ENCODE measurements at regions not wholly inside any gene's neighbourhood (a gene's known extent, or its start where the extent isn't known, plus 50 kb on each side); places are given as distances from the start of the nearest gene placed in this dataset.

DNA sequence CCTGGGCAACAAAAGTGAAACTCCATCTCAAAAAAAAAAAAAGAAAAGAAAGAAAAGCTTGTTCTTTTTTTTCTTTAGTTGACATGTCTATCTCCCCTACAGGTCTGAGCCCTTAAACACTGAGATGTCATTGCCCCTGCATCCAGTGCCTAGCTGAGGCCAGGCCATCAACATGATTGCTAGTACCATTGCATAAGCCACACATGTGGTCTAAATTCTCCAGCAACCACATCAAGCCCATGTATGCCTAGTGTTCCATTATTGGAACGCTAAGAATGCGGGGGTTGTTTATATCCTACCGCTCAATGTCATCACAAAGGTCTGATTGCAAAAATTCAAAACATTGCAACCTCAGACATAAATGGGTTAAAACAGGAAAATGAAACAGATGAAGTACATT, 62.7 kb downstream of the NPTX2 start:
- H3K4me2 ChIP-seq (ENCODE audit: low read depth, low read length): no peak overlapping the region
- H3K4me3 ChIP-seq (ENCODE audit: low read length): no peak overlapping the region
- no peaks in the 10 kb centered on the region for H4K20me1 ChIP-seq (ENCODE audit: insufficient read depth, low read length)
- no peaks in the 10 kb centered on the region for H3K36me3 ChIP-seq (replicated peaks; ENCODE audit: insufficient read depth, low read length)
- H3F3A ChIP-seq (ENCODE audit: insufficient read depth, low read length): no peaks in the 10 kb centered on the region
- H3K9me3 ChIP-seq (replicated peaks; ENCODE audit: insufficient read depth, low read length): no peaks in the 10 kb centered on the region
- no peaks in the 10 kb centered on the region for H3K4me1 ChIP-seq (ENCODE audit: low read length)
- H3K9me2 ChIP-seq (replicated peaks; ENCODE audit: insufficient read depth, low read length): no peaks in the 10 kb centered on the region
- no peak overlapping the region for H2AFZ ChIP-seq (ENCODE audit: low read length)
- H3K79me2 ChIP-seq (ENCODE audit: low read length): no peaks in the 10 kb centered on the region
- H3K27ac ChIP-seq (ENCODE audit: low read length): no peak overlapping the region
- no peak for TF ChIP-seq EZH2 (optimal IDR thresholded peaks at IDR 0.05; ENCODE audit: low read depth, low read length)
- peaks cover 5% of the 10 kb centered on the region; the same call in 1 of the 2 replicates for H3K27me3 ChIP-seq (replicated peaks; ENCODE audit: insufficient read depth, low read length)
- DNase-seq: no peak
- no peak overlapping the region for H3K9ac ChIP-seq (ENCODE audit: low read length)

DNA sequence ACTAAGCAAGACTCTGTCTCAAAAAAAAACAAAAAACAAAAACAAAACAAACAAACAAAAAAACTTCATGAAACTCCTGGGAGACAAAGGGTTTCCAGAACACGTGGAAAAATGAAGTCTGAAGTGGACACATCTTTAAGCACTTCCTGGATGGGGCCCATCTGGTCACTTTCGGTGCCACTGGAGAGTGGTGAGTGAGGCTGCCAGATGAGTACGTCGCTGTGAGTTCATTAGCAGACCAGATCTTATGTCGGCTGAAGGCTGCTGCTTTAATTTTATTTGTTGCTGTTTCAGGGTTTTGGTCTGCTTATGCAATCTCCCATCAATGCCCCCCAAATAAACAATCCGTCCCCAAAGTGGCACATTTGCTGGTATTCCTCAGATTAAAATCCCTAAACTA, 64.4 kb downstream of the NPTX2 start:
- peak overlapping the region; percentile 17; the same call in 1 of the 2 replicates for H3K27ac ChIP-seq (ENCODE audit: low read length)

DNA sequence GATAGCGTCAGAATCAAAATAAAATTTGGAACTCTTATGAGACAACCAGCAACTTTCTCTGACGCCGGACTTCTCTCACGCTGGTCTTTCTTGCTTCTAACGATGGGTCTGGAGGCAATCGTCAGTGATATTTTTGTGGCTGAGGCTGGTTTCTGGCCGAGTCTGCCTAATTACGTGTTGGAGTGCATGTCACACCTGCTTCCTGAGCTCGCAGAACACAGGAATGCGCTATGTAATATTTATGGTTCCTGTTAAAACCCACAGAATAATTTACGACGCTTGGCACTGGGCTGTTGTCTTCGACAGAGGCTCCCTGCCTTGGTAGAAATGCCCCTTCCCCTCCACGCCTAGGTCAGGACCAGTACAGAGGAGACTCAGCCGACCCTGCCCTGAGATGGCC, 64.9 kb downstream of the NPTX2 start:
- peak; percentile 46 for DNase-seq

More for the DNA sequence above, 64.4 kb downstream of the NPTX2 start:
- H3K9me2 ChIP-seq (replicated peaks; ENCODE audit: insufficient read depth, low read length): no peaks in the 10 kb centered on the region
- H3K4me2 ChIP-seq (ENCODE audit: low read depth, low read length): no peak overlapping the region
- H3K9ac ChIP-seq (ENCODE audit: low read length): no peak overlapping the region
- H4K20me1 ChIP-seq (ENCODE audit: insufficient read depth, low read length): no peaks in the 10 kb centered on the region
- peaks cover 5% of the 10 kb centered on the region; the same call in 1 of the 2 replicates for H3K27me3 ChIP-seq (replicated peaks; ENCODE audit: insufficient read depth, low read length)
- no peaks in the 10 kb centered on the region for H3K4me1 ChIP-seq (ENCODE audit: low read length)
- no peak overlapping the region for H3K4me3 ChIP-seq (ENCODE audit: low read length)
- no peak overlapping the region for H2AFZ ChIP-seq (ENCODE audit: low read length)
- H3K79me2 ChIP-seq (ENCODE audit: low read length): no peaks in the 10 kb centered on the region
- H3K36me3 ChIP-seq (replicated peaks; ENCODE audit: insufficient read depth, low read length): no peaks in the 10 kb centered on the region
- H3F3A ChIP-seq (ENCODE audit: insufficient read depth, low read length): no peaks in the 10 kb centered on the region
- no peak for DNase-seq
- H3K9me3 ChIP-seq (replicated peaks; ENCODE audit: insufficient read depth, low read length): no peaks in the 10 kb centered on the region
- TF ChIP-seq EZH2 (optimal IDR thresholded peaks at IDR 0.05; ENCODE audit: low read depth, low read length) (no peak), EZH2phosphoT487 (IDR thresholded peaks at IDR 0.05; ENCODE audit: low read length) (no peak)
- TF ChIP-seq, protein P1, sequence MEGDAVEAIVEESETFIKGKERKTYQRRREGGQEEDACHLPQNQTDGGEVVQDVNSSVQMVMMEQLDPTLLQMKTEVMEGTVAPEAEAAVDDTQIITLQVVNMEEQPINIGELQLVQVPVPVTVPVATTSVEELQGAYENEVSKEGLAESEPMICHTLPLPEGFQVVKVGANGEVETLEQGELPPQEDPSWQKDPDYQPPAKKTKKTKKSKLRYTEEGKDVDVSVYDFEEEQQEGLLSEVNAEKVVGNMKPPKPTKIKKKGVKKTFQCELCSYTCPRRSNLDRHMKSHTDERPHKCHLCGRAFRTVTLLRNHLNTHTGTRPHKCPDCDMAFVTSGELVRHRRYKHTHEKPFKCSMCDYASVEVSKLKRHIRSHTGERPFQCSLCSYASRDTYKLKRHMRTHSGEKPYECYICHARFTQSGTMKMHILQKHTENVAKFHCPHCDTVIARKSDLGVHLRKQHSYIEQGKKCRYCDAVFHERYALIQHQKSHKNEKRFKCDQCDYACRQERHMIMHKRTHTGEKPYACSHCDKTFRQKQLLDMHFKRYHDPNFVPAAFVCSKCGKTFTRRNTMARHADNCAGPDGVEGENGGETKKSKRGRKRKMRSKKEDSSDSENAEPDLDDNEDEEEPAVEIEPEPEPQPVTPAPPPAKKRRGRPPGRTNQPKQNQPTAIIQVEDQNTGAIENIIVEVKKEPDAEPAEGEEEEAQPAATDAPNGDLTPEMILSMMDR (IDR thresholded peaks at IDR 0.05; ENCODE audit: low read length): no peak

DNA sequence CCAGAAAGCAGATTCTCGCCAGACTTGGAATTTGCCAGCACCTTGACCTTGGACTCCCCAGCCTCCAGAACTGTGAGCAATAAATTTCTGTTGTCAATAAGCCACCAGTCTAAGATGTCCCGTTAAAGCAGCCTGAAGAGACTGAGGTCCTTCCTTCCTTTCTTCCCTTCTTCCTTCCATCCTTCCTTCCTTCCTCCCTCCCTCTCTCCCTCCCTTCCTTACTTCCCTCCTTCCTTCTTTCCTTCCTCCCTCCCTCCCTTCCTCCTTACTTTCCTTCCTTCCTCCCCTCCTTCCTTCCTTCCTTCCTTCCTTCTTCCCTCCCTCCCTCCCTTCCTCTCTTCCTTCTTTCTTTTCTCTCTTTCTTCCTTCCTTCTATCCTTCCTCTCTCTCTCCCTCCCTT, 66.4 kb downstream of the NPTX2 start:
- no peak for DNase-seq
- H2AFZ ChIP-seq (ENCODE audit: low read length): no peak overlapping the region
- peaks cover 5% of the 10 kb centered on the region; the same call in 1 of the 2 replicates for H3K27me3 ChIP-seq (replicated peaks; ENCODE audit: insufficient read depth, low read length)
- no peaks in the 10 kb centered on the region for H4K20me1 ChIP-seq (ENCODE audit: insufficient read depth, low read length)
- no peaks in the 10 kb centered on the region for H3K79me2 ChIP-seq (ENCODE audit: low read length)
- H3K4me3 ChIP-seq (ENCODE audit: low read length): no peak overlapping the region
- H3K36me3 ChIP-seq (replicated peaks; ENCODE audit: insufficient read depth, low read length): no peaks in the 10 kb centered on the region
- H3K9ac ChIP-seq (ENCODE audit: low read length): no peak overlapping the region
- H3K9me2 ChIP-seq (replicated peaks; ENCODE audit: insufficient read depth, low read length): no peaks in the 10 kb centered on the region
- TF ChIP-seq EZH2phosphoT487 (IDR thresholded peaks at IDR 0.05; ENCODE audit: low read length) (no peak), EZH2 (optimal IDR thresholded peaks at IDR 0.05; ENCODE audit: low read depth, low read length) (no peak)
- TF ChIP-seq, protein P1 (IDR thresholded peaks at IDR 0.05; ENCODE audit: low read length): no peak
- no peak overlapping the region for H3K27ac ChIP-seq (ENCODE audit: low read length)
- no peaks in the 10 kb centered on the region for H3F3A ChIP-seq (ENCODE audit: insufficient read depth, low read length)
- no peaks in the 10 kb centered on the region for H3K4me1 ChIP-seq (ENCODE audit: low read length)
- no peaks in the 10 kb centered on the region for H3K9me3 ChIP-seq (replicated peaks; ENCODE audit: insufficient read depth, low read length)
- H3K4me2 ChIP-seq (ENCODE audit: low read depth, low read length): no peak overlapping the region

More for the DNA sequence above, 64.9 kb downstream of the NPTX2 start:
- Histone ChIP-seq H3K9me2 (replicated peaks; ENCODE audit: insufficient read depth, low read length) (no peaks in the 10 kb centered on the region), H3K9ac (ENCODE audit: low read length) (no peak overlapping the region), H3K9me3 (replicated peaks; ENCODE audit: insufficient read depth, low read length) (no peaks in the 10 kb centered on the region), H2AFZ (ENCODE audit: low read length) (no peak overlapping the region), H4K20me1 (ENCODE audit: insufficient read depth, low read length) (no peaks in the 10 kb centered on the region), H3K4me1 (ENCODE audit: low read length) (no peaks in the 10 kb centered on the region), H3K4me2 (ENCODE audit: low read depth, low read length) (no peak overlapping the region), H3K79me2 (ENCODE audit: low read length) (no peaks in the 10 kb centered on the region), H3K4me3 (ENCODE audit: low read length) (no peak overlapping the region), H3K36me3 (replicated peaks; ENCODE audit: insufficient read depth, low read length) (no peaks in the 10 kb centered on the region), H3F3A (ENCODE audit: insufficient read depth, low read length) (no peaks in the 10 kb centered on the region), H3K27me3 (replicated peaks; ENCODE audit: insufficient read depth, low read length) (peaks cover 5% of the 10 kb centered on the region; the same call in 1 of the 2 replicates), H3K27ac (ENCODE audit: low read length) (peak overlapping the region; percentile 17; the same call in 1 of the 2 replicates)
- TF ChIP-seq EZH2 (optimal IDR thresholded peaks at IDR 0.05; ENCODE audit: low read depth, low read length) (no peak), EZH2phosphoT487 (IDR thresholded peaks at IDR 0.05; ENCODE audit: low read length) (no peak)
- TF ChIP-seq, protein P1 (IDR thresholded peaks at IDR 0.05; ENCODE audit: low read length): no peak

Measured in MM.1S (cell line).